H9 (cell line): ENCODE measurements at regions not wholly inside any gene's neighbourhood (a gene's known extent, or its start where the extent isn't known, plus 50 kb on each side); places are given as distances from the start of the nearest gene placed in this dataset.

Experiments
- DNase-seq: peaks from one replicate; pipeline ENCODE4 v3.0.0-alpha.2; 2017
- H2AFZ ChIP-seq: one replicate; pipeline ENCODE4 v1.6.1; 2013; ENCODE audit warnings: mild to moderate bottlenecking, low read length, control low read depth, moderate library complexity
- H2AK5ac ChIP-seq: 2 replicates; pipeline ENCODE4 v1.6.1; 2013; ENCODE audit warnings: low read length, control low read depth, mixed read lengths; ENCODE audit not compliant: insufficient read length
- H2BK120ac ChIP-seq: one replicate; pipeline ENCODE4 v1.6.1; 2013; ENCODE audit warnings: low read depth, mild to moderate bottlenecking, low read length, control low read depth, inconsistent platforms; ENCODE audit not compliant: poor library complexity, severe bottlenecking
- H2BK12ac ChIP-seq: 2 replicates; pipeline ENCODE4 v1.6.1; 2013; ENCODE audit warnings: low read length, control low read depth, mixed read lengths, low read depth; ENCODE audit not compliant: insufficient read length
- H2BK15ac ChIP-seq: 2 replicates; pipeline ENCODE4 v1.6.1; 2013; ENCODE audit warnings: low read depth, low read length, control low read depth
- H2BK20ac ChIP-seq: one replicate; pipeline ENCODE4 v1.6.1; 2013; ENCODE audit warnings: low read depth, mild to moderate bottlenecking, low read length, control low read depth, inconsistent platforms; ENCODE audit not compliant: poor library complexity, severe bottlenecking
- H2BK5ac ChIP-seq: 2 replicates; pipeline ENCODE4 v1.6.1; 2013; ENCODE audit warnings: low read length, control low read depth, mixed read lengths; ENCODE audit not compliant: insufficient read length
- H3K14ac ChIP-seq: 2 replicates; pipeline ENCODE4 v1.6.1; 2013; ENCODE audit warnings: low read length, control low read depth; ENCODE audit not compliant: insufficient read depth
- H3K18ac ChIP-seq: 2 replicates; pipeline ENCODE4 v1.6.1; 2013; ENCODE audit warnings: low read depth, mild to moderate bottlenecking, mixed read lengths, low read length, control low read depth; ENCODE audit not compliant: insufficient read length
- H3K23ac ChIP-seq: 2 replicates; pipeline ENCODE4 v1.6.1; 2013; ENCODE audit warnings: low read length, control low read depth, mixed read lengths, low read depth; ENCODE audit not compliant: insufficient read length
- H3K23me2 ChIP-seq: 2 replicates; pipeline ENCODE4 v1.6.1; 2013; ENCODE audit warnings: low read depth, mild to moderate bottlenecking, mixed read lengths, low read length, control low read depth; ENCODE audit not compliant: insufficient read length, poor library complexity, severe bottlenecking
- H3K27ac ChIP-seq: 2 replicates; pipeline ENCODE4 v1.5.1; 2013; ENCODE audit warnings: low read length, control low read depth, mixed read lengths, low read depth; ENCODE audit not compliant: insufficient read length
- H3K27me3 ChIP-seq: 2 replicates; pipeline ENCODE4 v1.6.1; 2013; ENCODE audit warnings: low read length, control low read depth, inconsistent platforms; ENCODE audit not compliant: insufficient read depth
- H3K4ac ChIP-seq: 2 replicates; pipeline ENCODE4 v1.6.1; 2013; ENCODE audit warnings: low read depth, mild to moderate bottlenecking, control low read depth, inconsistent platforms, low read length, moderate library complexity
- H3K4me1 ChIP-seq: 2 replicates; pipeline ENCODE4 v1.6.1; 2013; ENCODE audit warnings: low read length, control low read depth, inconsistent platforms; ENCODE audit not compliant: insufficient read depth
- H3K4me2 ChIP-seq: 2 replicates; pipeline ENCODE4 v1.6.1; 2013; ENCODE audit warnings: low read length, control low read depth, mixed read lengths; ENCODE audit not compliant: insufficient read length, insufficient read depth
- H3K56ac ChIP-seq: 2 replicates; pipeline ENCODE4 v1.6.1; 2013; ENCODE audit warnings: low read depth, mild to moderate bottlenecking, mixed read lengths, low read length, control low read depth; ENCODE audit not compliant: insufficient read length
- H3K79me1 ChIP-seq: 2 replicates; pipeline ENCODE4 v1.6.1; 2013; ENCODE audit warnings: low read depth, mild to moderate bottlenecking, moderate library complexity, low read length, control low read depth, inconsistent platforms; ENCODE audit not compliant: insufficient read depth, poor library complexity, severe bottlenecking
- H3K79me2 ChIP-seq: 2 replicates; pipeline ENCODE4 v1.6.1; 2013; ENCODE audit warnings: low read length, control low read depth, inconsistent platforms; ENCODE audit not compliant: insufficient read depth
- H3K9ac ChIP-seq: 2 replicates; pipeline ENCODE4 v1.6.1; 2013; ENCODE audit warnings: low read length, control low read depth, mixed read lengths; ENCODE audit not compliant: insufficient read length; ENCODE audit errors: extremely low read depth
- H3K9me3 ChIP-seq: one replicate; pipeline ENCODE4 v1.6.1; 2013; ENCODE audit warnings: low read depth, low read length, inconsistent platforms; ENCODE audit not compliant: control insufficient read depth
- H3T11ph ChIP-seq: one replicate; pipeline ENCODE4 v1.6.1; 2013; ENCODE audit warnings: mild to moderate bottlenecking, low read length, control low read depth, inconsistent platforms
- H4K20me1 ChIP-seq: one replicate; pipeline ENCODE4 v1.6.1; 2013; ENCODE audit not compliant: control insufficient read depth, insufficient read length, insufficient read depth
- H4K5ac ChIP-seq: 2 replicates; pipeline ENCODE4 v1.6.1; 2013; ENCODE audit warnings: low read depth, mild to moderate bottlenecking, mixed read lengths, low read length, control low read depth; ENCODE audit not compliant: insufficient read length
- H4K8ac ChIP-seq: replicated peaks from 2 replicates; pipeline ENCODE4 v1.6.1; 2013; ENCODE audit warnings: low read length, control low read depth, mixed read lengths, low read depth; ENCODE audit not compliant: insufficient read length
- H4K91ac ChIP-seq: 2 replicates; pipeline ENCODE4 v1.6.1; 2013; ENCODE audit warnings: low read depth, mild to moderate bottlenecking, moderate library complexity, mixed read lengths, low read length, control low read depth; ENCODE audit not compliant: insufficient read length
- H3K27ac Mint-ChIP-seq, 3 experiments: 2 replicates in 2 of 3; 3 replicates in 1 of 3; pipeline ENCODE4 v1.8.0; 2020 to 2021; ENCODE audit warnings: mixed read lengths in 3 of 3, mild to moderate bottlenecking in 1 of 3, moderate library complexity in 1 of 3
- H3K27me3 Mint-ChIP-seq: 2 replicates; pipeline ENCODE4 v1.8.0; 2021; ENCODE audit warnings: low read depth, mild to moderate bottlenecking, moderate library complexity, mixed read lengths
- H3K36me3 Mint-ChIP-seq, 3 experiments: 2 replicates in 2 of 3; 3 replicates in 1 of 3; pipeline ENCODE4 v1.8.0; 2020 to 2021; ENCODE audit warnings: low read depth in 3 of 3, mixed read lengths in 3 of 3; ENCODE audit not compliant: insufficient read depth in 1 of 3
- H3K4me1 Mint-ChIP-seq, 2 experiments: 2 replicates each; pipeline ENCODE4 v1.8.0; 2020; ENCODE audit warnings: mixed read lengths in 2 of 2
- H3K4me3 Mint-ChIP-seq, 2 experiments: 2 replicates in 1 of 2; 3 replicates in 1 of 2; pipeline ENCODE4 v1.8.0; 2020 to 2021; ENCODE audit warnings: mild to moderate bottlenecking in 2 of 2, mixed read lengths in 2 of 2, moderate library complexity in 1 of 2
- H3K9me3 Mint-ChIP-seq, 2 experiments: 2 replicates in 1 of 2; 3 replicates in 1 of 2; pipeline ENCODE4 v1.8.0; 2020; ENCODE audit warnings: mild to moderate bottlenecking in 2 of 2, mixed read lengths in 2 of 2, moderate library complexity in 1 of 2
- WGBS: extraction: QIAGEN DNeasy Blood & Tissue Kit; methylation state at CpG from one replicate; pipeline ENCODE4 v1.1.7; 2013; ENCODE audit warnings: missing lambda C conversion rate, low lambda C conversion rate, mixed read lengths; ENCODE audit not compliant: insufficient read length; ENCODE audit errors: extremely low coverage; 5-methylcytosine and 5-hydroxymethylcytosine counted together
- TF ChIP-seq, protein P1 (sequence below): fragments of 200-600 bp; sonication (generic); conservative IDR thresholded peaks from 3 replicates; pipeline ENCODE4 v1.8.0; 2021; ENCODE audit warnings: antibody characterized with exemption, mild to moderate bottlenecking

DNA sequence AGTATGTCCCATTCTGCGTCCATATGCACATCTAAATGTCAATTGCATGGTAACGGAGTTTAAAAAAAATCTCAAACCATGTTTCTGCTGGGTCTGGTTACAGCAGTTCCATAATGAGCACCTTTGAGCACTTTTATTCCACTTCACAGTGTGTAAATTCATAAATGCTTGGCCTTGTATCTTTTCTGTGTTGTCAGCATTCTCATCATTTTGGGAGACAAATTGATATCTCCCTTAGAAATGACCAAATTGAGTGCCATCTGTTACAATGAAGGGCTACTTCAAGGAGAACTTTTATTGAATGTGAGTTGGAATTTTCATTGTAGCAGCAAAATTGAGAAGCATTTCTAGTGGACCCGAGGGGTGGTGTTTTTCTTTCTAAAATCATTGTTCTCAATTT lies 432.9 kb upstream of the PCDH9 start:
- Histone ChIP-seq H3K27ac (no peak overlapping the region), H4K20me1 (no peaks in the 10 kb centered on the region), H2BK120ac (no peak overlapping the region), H3K56ac (no peak overlapping the region), H4K91ac (no peak overlapping the region), H3K9ac (no peak overlapping the region), H3K4me1 (no peaks in the 10 kb centered on the region), H2BK12ac (no peak overlapping the region), H2AFZ (no peak overlapping the region), H2AK5ac (no peak overlapping the region), H3K27me3 (no peaks in the 10 kb centered on the region), H3K4ac (no peak overlapping the region), H3K79me2 (no peaks in the 10 kb centered on the region), H4K8ac (no peak overlapping the region), H4K5ac (no peak overlapping the region), H2BK20ac (no peak overlapping the region), H3T11ph (no peak overlapping the region), H3K14ac (no peak overlapping the region), H3K79me1 (no peaks in the 10 kb centered on the region), H3K4me2 (no peak overlapping the region), H3K18ac (no peak overlapping the region), H3K23me2 (no peaks in the 10 kb centered on the region), H3K23ac (no peak overlapping the region), H2BK5ac (no peak overlapping the region), H3K9me3 (no peaks in the 10 kb centered on the region), H2BK15ac (no peak overlapping the region)
- H3K9me3 Mint-ChIP-seq = no peaks in the 10 kb centered on the region
- no peak overlapping the region for H3K4me3 Mint-ChIP-seq
- peaks cover 7 to 13% of the 10 kb centered on the region in 2 experiments for H3K4me1 Mint-ChIP-seq
- no peak overlapping the region for H3K27ac Mint-ChIP-seq
- no CpG with 5 or more reads among the region's 3 CpGs for WGBS
- no peaks in the 10 kb centered on the region for H3K27me3 Mint-ChIP-seq
- no peak for DNase-seq
- TF ChIP-seq, protein P1, sequence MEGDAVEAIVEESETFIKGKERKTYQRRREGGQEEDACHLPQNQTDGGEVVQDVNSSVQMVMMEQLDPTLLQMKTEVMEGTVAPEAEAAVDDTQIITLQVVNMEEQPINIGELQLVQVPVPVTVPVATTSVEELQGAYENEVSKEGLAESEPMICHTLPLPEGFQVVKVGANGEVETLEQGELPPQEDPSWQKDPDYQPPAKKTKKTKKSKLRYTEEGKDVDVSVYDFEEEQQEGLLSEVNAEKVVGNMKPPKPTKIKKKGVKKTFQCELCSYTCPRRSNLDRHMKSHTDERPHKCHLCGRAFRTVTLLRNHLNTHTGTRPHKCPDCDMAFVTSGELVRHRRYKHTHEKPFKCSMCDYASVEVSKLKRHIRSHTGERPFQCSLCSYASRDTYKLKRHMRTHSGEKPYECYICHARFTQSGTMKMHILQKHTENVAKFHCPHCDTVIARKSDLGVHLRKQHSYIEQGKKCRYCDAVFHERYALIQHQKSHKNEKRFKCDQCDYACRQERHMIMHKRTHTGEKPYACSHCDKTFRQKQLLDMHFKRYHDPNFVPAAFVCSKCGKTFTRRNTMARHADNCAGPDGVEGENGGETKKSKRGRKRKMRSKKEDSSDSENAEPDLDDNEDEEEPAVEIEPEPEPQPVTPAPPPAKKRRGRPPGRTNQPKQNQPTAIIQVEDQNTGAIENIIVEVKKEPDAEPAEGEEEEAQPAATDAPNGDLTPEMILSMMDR = no peak
- H3K36me3 Mint-ChIP-seq = no peaks in the 10 kb centered on the region
